ENCODE measurements at regions not wholly inside any gene's neighbourhood (a gene's known extent, or its start where the extent isn't known, plus 50 kb on each side); places are given as distances from the start of the nearest gene placed in this dataset.

DNA sequence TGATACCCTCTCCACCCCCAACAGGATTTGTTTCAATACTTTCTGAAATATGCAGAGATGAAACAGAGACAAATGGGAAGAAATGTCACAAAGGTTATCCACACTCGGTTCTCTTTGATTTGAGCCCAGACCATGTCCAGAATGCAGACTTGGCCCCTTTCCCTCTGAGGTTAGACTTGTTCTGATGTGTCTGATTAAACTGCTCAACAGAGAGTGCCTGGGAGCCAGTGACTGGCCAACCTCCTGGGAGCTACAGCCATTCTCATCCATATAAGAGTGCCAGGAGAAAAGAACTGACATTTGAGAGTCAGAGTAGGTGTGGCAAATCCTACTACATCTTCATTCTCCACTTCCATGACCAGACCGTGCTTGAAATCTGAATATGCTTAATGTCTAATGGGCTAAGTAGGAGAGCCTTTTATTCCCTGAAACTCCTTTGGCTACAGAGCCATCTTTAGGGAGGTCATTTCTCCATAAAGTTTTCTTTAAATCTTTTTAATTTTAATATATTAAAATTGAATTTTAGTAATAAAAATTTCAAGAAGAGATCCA, 201.4 kb downstream of the BLID start:
- no peak for TF ChIP-seq NFYB (CRISPR knock-in tag; conservative IDR thresholded peaks at IDR 0.05; ENCODE audit: low read depth)
- TF ChIP-seq, protein P1, sequence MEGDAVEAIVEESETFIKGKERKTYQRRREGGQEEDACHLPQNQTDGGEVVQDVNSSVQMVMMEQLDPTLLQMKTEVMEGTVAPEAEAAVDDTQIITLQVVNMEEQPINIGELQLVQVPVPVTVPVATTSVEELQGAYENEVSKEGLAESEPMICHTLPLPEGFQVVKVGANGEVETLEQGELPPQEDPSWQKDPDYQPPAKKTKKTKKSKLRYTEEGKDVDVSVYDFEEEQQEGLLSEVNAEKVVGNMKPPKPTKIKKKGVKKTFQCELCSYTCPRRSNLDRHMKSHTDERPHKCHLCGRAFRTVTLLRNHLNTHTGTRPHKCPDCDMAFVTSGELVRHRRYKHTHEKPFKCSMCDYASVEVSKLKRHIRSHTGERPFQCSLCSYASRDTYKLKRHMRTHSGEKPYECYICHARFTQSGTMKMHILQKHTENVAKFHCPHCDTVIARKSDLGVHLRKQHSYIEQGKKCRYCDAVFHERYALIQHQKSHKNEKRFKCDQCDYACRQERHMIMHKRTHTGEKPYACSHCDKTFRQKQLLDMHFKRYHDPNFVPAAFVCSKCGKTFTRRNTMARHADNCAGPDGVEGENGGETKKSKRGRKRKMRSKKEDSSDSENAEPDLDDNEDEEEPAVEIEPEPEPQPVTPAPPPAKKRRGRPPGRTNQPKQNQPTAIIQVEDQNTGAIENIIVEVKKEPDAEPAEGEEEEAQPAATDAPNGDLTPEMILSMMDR (IDR thresholded peaks at IDR 0.05) = no peak
- TF ChIP-seq, protein P2, sequence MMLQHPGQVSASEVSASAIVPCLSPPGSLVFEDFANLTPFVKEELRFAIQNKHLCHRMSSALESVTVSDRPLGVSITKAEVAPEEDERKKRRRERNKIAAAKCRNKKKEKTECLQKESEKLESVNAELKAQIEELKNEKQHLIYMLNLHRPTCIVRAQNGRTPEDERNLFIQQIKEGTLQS (CRISPR knock-in tag; conservative IDR thresholded peaks at IDR 0.05) = no peak
- TF ChIP-seq, protein P3, sequence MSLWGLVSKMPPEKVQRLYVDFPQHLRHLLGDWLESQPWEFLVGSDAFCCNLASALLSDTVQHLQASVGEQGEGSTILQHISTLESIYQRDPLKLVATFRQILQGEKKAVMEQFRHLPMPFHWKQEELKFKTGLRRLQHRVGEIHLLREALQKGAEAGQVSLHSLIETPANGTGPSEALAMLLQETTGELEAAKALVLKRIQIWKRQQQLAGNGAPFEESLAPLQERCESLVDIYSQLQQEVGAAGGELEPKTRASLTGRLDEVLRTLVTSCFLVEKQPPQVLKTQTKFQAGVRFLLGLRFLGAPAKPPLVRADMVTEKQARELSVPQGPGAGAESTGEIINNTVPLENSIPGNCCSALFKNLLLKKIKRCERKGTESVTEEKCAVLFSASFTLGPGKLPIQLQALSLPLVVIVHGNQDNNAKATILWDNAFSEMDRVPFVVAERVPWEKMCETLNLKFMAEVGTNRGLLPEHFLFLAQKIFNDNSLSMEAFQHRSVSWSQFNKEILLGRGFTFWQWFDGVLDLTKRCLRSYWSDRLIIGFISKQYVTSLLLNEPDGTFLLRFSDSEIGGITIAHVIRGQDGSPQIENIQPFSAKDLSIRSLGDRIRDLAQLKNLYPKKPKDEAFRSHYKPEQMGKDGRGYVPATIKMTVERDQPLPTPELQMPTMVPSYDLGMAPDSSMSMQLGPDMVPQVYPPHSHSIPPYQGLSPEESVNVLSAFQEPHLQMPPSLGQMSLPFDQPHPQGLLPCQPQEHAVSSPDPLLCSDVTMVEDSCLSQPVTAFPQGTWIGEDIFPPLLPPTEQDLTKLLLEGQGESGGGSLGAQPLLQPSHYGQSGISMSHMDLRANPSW (CRISPR knock-in tag; conservative IDR thresholded peaks at IDR 0.05; ENCODE audit: low read depth) = no peak
- no peak for TF ChIP-seq JUN (CRISPR knock-in tag; IDR thresholded peaks at IDR 0.05)
- TF ChIP-seq RELA (CRISPR knock-in tag; IDR thresholded peaks at IDR 0.05; ENCODE audit: borderline replicate concordance) = no peak
- TF ChIP-seq ZNF121 (CRISPR knock-in tag; IDR thresholded peaks at IDR 0.05) = no peak
- TF ChIP-seq TEAD4 (CRISPR knock-in tag; IDR thresholded peaks at IDR 0.05) = no peak
